ENCODE measurements at regions not wholly inside any gene's neighbourhood (a gene's known extent, or its start where the extent isn't known, plus 50 kb on each side); places are given as distances from the start of the nearest gene placed in this dataset.

GRCh38 chr3:170700054-170700404 lies 114.2 kb upstream of the SLC7A14 start:
- TF ChIP-seq CTCF (IDR thresholded peaks at IDR 0.05) (no peak), POLR2A (IDR thresholded peaks at IDR 0.05) (no peak)

Data from uterus (tissue), 2 donors.